A673 (cell line): ENCODE measurements at regions not wholly inside any gene's neighbourhood (a gene's known extent, or its start where the extent isn't known, plus 50 kb on each side); places are given as distances from the start of the nearest gene placed in this dataset.
"Not testable (repeated sequence)": the region's sequence is repeated elsewhere in the genome, so short reads cannot be mapped to it uniquely, and the experiment has no call there.

ENCODE experiments used
- BruUV-seq: library from RNA; stranded (reverse); fragments of 400-500 nt; replicated peaks from 2 replicates; lab custom pipeline; 2021; lab: Mats Ljungman, UMichigan
- CTCF ChIA-PET: fragments of 300-600 bp; sonication (Branson Sonifier 250); formaldehyde crosslinking; loops from one replicate; lab custom pipeline; 2022; ENCODE audit warnings: antibody characterized with exemption; lab: Charles Lee
- POLR2A ChIA-PET: fragments of 300-600 bp; sonication (Branson Sonifier 250); formaldehyde crosslinking; loops from one replicate; lab custom pipeline; 2022; ENCODE audit warnings: antibody characterized with exemption; ENCODE audit not compliant: low non-redundant PET; lab: Charles Lee
- DNase-seq: peaks from one replicate; pipeline ENCODE4 v3.0.0-alpha.2; 2015; ENCODE audit warnings: low spot score
- H3K27ac ChIP-seq: fragments of 200-600 bp; sonication (generic); 2 replicates; pipeline ENCODE4 v1.5.1; 2016; ENCODE audit warnings: mixed run types, low read depth, mild to moderate bottlenecking, mixed read lengths, antibody characterized with exemption, low read length; ENCODE audit not compliant: poor library complexity, severe bottlenecking
- H3K27me3 ChIP-seq: fragments of 200-600 bp; sonication (generic); replicated peaks from 2 replicates; pipeline ENCODE4 v1.6.1; 2017; ENCODE audit warnings: mixed run types, low read depth, mild to moderate bottlenecking, mixed read lengths, antibody characterized with exemption, low read length; ENCODE audit not compliant: insufficient read depth, poor library complexity
- H3K36me3 ChIP-seq: fragments of 200-600 bp; sonication (generic); 2 replicates; pipeline ENCODE4 v1.6.1; 2016; ENCODE audit warnings: mixed run types, mild to moderate bottlenecking, mixed read lengths, antibody characterized with exemption, low read length; ENCODE audit not compliant: insufficient read depth, poor library complexity, severe bottlenecking
- H3K4me1 ChIP-seq: fragments of 200-600 bp; sonication (generic); 2 replicates; pipeline ENCODE4 v1.6.1; 2017; ENCODE audit warnings: mixed run types, mild to moderate bottlenecking, mixed read lengths, antibody characterized with exemption, low read length; ENCODE audit not compliant: insufficient read depth, poor library complexity, severe bottlenecking
- H3K4me3 ChIP-seq: fragments of 200-600 bp; sonication (generic); 2 replicates; pipeline ENCODE4 v1.5.1; 2016; ENCODE audit warnings: low read depth, mixed run types, mild to moderate bottlenecking, mixed read lengths, low read length; ENCODE audit not compliant: poor library complexity, severe bottlenecking
- H3K9me3 ChIP-seq: fragments of 200-600 bp; sonication (generic); 2 replicates; pipeline ENCODE4 v1.6.1; 2016; ENCODE audit warnings: mixed run types, low read depth, mild to moderate bottlenecking, mixed read lengths, antibody characterized with exemption, low read length; ENCODE audit not compliant: poor library complexity, severe bottlenecking
- intact Hi-C: fragments of 100-400 bp; cut with micrococcal nuclease; formaldehyde crosslinking; loops from one replicate; pipeline ENCODE4 v1.10.0; 2022; ENCODE audit not compliant: unreplicated experiment

GRCh38 chr2:87679950-87680349 is 67.9 kb upstream of the PLGLB2 start:
- H3K4me3 ChIP-seq, H3K9me3 ChIP-seq, POLR2A ChIA-PET, H3K27ac ChIP-seq, H3K36me3 ChIP-seq, DNase-seq, intact Hi-C loops, BruUV-seq, H3K4me1 ChIP-seq, H3K27me3 ChIP-seq, CTCF ChIA-PET: not testable (repeated sequence)

- H3K27ac ChIP-seq, H3K4me1 ChIP-seq, H3K36me3 ChIP-seq, BruUV-seq, intact Hi-C loops, CTCF ChIA-PET, DNase-seq, H3K27me3 ChIP-seq, H3K9me3 ChIP-seq, POLR2A ChIA-PET, H3K4me3 ChIP-seq: not testable (repeated sequence)
Observed at GRCh38 chr2:87680691-87681090, 67.2 kb upstream of the PLGLB2 start.

GRCh38 chr2:87683451-87683850 is 64.4 kb upstream of the PLGLB2 start:
- intact Hi-C loops, H3K27ac ChIP-seq, H3K27me3 ChIP-seq, H3K4me1 ChIP-seq, BruUV-seq, H3K4me3 ChIP-seq, CTCF ChIA-PET, H3K9me3 ChIP-seq, POLR2A ChIA-PET, H3K36me3 ChIP-seq, DNase-seq: not testable (repeated sequence)

- POLR2A ChIA-PET, CTCF ChIA-PET, H3K36me3 ChIP-seq, DNase-seq, H3K27ac ChIP-seq, intact Hi-C loops, BruUV-seq, H3K9me3 ChIP-seq, H3K27me3 ChIP-seq, H3K4me1 ChIP-seq, H3K4me3 ChIP-seq: not testable (repeated sequence)
Observed at GRCh38 chr2:87683961-87684360, 63.9 kb upstream of the PLGLB2 start.

- intact Hi-C loops, CTCF ChIA-PET, DNase-seq, H3K9me3 ChIP-seq, POLR2A ChIA-PET, H3K36me3 ChIP-seq, H3K27ac ChIP-seq, H3K27me3 ChIP-seq, H3K4me1 ChIP-seq, BruUV-seq, H3K4me3 ChIP-seq: not testable (repeated sequence)
Observed at GRCh38 chr2:87685558-87685957, 62.3 kb upstream of the PLGLB2 start.

GRCh38 chr2:87686873-87687549 is 60.9 kb upstream of the PLGLB2 start:
- DNase-seq, H3K27ac ChIP-seq, H3K27me3 ChIP-seq, POLR2A ChIA-PET, H3K36me3 ChIP-seq, H3K4me3 ChIP-seq, CTCF ChIA-PET, intact Hi-C loops, H3K9me3 ChIP-seq, H3K4me1 ChIP-seq, BruUV-seq: not testable (repeated sequence)

GRCh38 chr2:87687550-87688270 is 60.2 kb upstream of the PLGLB2 start:
- H3K9me3 ChIP-seq, POLR2A ChIA-PET, H3K4me3 ChIP-seq, BruUV-seq, H3K27me3 ChIP-seq, H3K4me1 ChIP-seq, H3K36me3 ChIP-seq, H3K27ac ChIP-seq, intact Hi-C loops, DNase-seq, CTCF ChIA-PET: not testable (repeated sequence)
